ENCODE measurements at regions not wholly inside any gene's neighbourhood (a gene's known extent, or its start where the extent isn't known, plus 50 kb on each side); places are given as distances from the start of the nearest gene placed in this dataset.

DNA sequence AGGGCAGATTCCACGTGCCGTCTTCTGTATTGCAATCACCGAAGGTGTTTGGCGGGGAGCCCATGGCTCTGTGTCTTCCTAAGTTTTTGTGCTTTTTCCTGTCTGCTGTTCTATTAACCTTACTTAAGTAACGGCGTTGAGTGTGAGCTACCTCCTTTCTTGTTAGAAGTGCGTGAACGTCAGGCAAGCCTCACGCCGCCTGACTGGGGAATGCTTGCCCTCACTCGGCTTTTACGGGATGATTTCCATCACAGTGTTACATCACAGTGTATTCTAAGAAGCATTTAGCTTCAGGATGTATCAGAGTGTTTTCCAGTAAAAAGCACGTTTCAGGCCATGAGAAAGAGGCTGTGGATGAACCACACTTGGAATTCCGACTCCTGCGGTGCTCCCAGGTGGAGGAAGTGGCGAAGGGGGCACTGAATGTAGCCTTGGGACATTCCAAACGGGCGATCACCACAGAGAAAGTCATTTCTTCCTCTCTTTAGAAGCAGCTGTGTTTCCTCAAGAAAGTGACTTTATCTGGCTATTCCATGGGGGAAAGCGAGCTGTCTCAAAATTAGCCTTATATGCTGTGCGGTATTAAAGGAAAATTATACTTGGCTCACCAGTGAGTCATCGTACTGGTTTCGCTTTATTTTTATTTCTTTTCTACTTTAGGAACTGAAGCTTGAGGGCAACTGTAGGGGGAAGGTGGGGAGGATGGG is 290.7 kb downstream of the KLF6 start:
- no peak for TF ChIP-seq EZH2phosphoT487 (IDR thresholded peaks at IDR 0.05; ENCODE audit: borderline replicate concordance, low read depth)
- TF ChIP-seq CTCF (IDR thresholded peaks at IDR 0.05), result no peak

All from SK-N-SH (cell line).